ENCODE measurements at regions not wholly inside any gene's neighbourhood (a gene's known extent, or its start where the extent isn't known, plus 50 kb on each side); places are given as distances from the start of the nearest gene placed in this dataset.
A peak's percentile ranks its signal among the peaks of the same experiment; 100 is the strongest.
"Not testable (repeated sequence)": the region's sequence is repeated elsewhere in the genome, so short reads cannot be mapped to it uniquely, and the experiment has no call there.

DNA sequence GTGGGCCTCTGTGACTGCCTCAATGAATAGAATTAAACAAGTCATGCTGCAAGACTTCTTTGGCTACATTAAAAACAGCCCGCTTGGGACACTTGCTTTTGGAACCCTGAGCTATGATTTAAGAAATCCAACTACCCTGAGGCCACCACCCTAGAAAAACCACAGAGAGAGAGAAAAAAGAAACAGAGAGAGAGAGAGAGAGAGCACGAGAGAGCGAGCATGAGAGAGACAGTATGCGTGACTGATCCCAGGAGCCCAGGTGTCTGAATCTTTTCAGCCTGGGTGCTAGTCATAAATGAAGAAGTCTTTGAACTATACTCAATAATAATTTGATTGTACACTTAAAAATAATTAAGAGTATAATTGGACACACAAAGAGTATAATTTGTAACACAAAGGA, 123.1 kb upstream of the FREM1 start:
- no peak for DNase-seq (ENCODE audit: low read depth in 2 of 2)

DNA sequence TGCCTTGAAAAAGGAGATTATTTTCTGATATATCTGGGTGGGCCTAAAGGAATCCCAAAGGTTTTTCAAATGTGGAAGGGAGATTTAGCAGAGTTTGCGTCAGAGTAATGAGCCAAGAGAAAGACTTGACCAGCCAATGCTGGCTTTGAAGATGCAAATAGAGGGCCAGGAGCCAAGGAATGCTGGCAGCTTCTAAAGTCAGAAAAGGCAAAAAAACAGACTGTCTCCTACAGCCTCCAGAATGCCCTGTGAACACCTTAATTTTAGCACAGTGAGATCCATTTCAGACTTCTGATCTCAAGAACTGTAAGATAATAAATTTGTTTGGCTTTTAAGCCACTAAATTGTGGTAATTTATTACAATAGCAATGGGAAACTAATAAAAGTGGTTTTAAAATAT, 122.6 kb upstream of the FREM1 start:
- DNase-seq (ENCODE audit: low read depth in 2 of 2), result no peak

GRCh38 chr9:15021146-15021545, 110.9 kb upstream of the FREM1 start:
- no peak for DNase-seq (ENCODE audit: low read depth in 2 of 2)

GRCh38 chr9:15018096-15018637, 107.9 kb upstream of the FREM1 start:
- DNase-seq (ENCODE audit: low read depth in 2 of 2), result no peak

- DNase-seq (ENCODE audit: low read depth in 2 of 2), result no peak
These were observed 100.4 kb upstream of the FREM1 start for GRCh38 chr9:15010581-15010980.

DNA sequence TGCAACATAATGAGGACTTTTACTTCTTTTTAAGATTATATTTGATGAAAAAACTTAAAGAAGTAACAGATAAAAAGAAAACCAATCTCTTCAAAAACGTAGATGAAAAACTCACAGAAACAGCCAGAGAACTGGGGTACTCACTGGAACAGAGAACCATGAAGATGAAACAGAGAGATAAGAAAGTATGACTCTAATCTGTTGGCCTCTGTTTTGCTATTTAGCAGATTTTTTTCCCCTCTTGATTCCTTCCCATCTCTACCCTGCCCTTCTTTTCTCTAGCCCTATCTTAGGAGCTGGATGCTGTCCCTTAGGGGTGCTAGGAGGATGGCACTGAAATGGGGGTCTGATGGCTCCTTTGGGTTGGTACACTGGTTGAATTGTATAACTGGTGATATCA, 97.5 kb upstream of the FREM1 start:
- no peak for DNase-seq (ENCODE audit: low read depth in 2 of 2)

- no peak for DNase-seq (ENCODE audit: low read depth in 2 of 2)
These were observed 84.5 kb upstream of the FREM1 start for GRCh38 chr9:14994738-14995137.

- no peak for DNase-seq (ENCODE audit: low read depth in 2 of 2)
These were observed 83.8 kb upstream of the FREM1 start for GRCh38 chr9:14993901-14994554.

GRCh38 chr9:14993061-14993800, 83.0 kb upstream of the FREM1 start:
- peak; percentile 70 to 75 for DNase-seq (ENCODE audit: low read depth in 2 of 2)

DNA sequence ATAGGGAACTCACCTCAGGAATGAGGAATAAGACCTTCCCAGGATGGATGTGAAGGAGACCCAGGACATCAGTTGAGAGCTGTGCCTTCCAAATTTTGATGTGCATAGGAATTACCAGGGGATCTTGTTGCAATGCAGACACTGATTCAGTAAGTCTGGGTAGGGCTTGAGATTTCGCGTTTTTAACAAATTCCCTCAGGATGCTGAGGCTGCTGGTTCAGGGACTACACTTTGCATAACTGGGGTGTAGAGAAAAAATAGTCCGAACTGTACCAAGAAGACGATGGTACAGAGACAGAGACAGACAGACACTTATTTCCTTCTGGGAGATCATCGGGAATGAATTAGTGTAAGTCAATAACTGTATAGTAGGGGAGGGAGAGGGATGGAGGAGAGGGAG, 82.3 kb upstream of the FREM1 start:
- no peak for DNase-seq (ENCODE audit: low read depth in 2 of 2)

- no peak for DNase-seq (ENCODE audit: low read depth in 2 of 2)
These were observed 81.9 kb upstream of the FREM1 start for GRCh38 chr9:14992081-14992480.

GRCh38 chr9:14990647-14991046, 80.4 kb upstream of the FREM1 start:
- not testable (repeated sequence) for DNase-seq (ENCODE audit: low read depth in 2 of 2)

DNA sequence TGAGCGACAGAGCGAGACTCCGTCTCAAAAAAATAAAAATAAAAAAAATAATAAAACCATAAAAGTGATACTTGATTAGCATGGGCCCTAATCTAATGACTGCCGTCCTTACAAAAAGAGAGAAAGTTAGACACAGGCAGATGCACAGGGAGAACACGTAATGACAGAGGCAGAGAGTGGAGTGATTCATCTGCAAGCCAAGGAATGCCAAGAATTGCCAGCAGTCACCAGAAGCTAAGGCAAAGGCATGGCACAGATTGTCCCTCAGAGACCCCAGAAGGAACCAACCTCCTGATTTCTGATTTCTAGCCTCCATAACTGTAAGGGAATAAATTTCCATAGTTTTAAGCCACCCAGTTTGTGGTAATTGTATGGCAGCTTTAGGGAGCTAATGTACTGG, 79.6 kb upstream of the FREM1 start:
- no peak for DNase-seq (ENCODE audit: low read depth in 2 of 2)

DNA sequence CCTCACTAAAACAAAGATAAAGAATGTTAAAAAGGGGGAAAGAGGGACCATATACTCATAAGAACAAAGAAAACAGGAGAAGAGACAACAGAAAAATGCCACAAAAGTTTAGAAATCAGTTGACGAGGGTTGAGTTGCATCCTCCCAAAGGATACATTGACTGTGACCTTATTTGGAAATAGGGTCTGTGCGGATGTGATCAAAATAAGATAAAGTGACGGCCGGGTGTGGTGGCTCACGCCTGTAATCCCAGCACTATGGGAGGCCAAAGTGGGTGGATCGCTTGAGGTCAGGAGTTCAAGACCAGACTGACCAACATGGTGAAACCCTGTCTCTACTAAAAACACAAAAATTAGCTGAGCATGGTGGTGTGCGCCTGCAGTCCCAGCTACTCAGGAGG, 79.1 kb upstream of the FREM1 start:
- not testable (repeated sequence) for DNase-seq (ENCODE audit: low read depth in 2 of 2)

DNA sequence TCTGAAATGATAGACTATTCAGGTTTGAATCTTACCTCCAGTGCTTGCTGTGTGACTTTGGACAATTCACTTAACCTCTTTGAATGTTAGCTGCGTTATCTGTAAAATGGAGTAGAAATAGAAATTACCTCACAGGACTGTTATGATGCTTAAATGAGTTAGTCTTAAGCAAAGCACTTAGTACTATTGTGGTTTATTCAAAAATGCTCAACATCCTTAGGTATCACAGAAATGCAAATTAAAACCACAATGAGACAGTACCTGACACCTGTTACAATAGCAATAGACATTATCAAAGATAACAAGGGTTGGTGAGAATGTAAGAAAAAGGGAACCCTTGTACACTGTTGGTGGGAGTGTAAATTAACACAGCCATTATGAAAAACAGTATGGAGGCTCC, 77.6 kb upstream of the FREM1 start:
- no peak for DNase-seq (ENCODE audit: low read depth in 2 of 2)

- no peak for DNase-seq (ENCODE audit: low read depth in 2 of 2)
These were observed 75.2 kb upstream of the FREM1 start for GRCh38 chr9:14985419-14985818.

DNA sequence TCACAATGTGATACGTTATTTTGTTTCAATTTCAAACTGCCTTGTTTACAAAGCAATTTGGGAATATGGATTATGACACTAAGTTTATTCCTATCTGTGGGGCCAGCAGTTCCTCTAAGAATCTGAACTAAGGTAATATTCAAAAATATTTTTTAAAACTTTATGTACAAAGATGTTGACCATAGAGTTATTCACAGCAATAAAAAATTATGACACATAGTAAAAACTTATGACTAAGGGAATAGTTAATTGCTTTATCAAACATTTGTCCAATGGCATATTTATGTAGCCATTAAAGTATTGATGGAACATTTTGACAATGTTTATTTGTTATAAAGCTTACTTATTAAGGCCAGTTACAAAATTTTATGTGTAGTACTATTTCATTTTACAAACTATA, 73.4 kb upstream of the FREM1 start:
- no peak for DNase-seq (ENCODE audit: low read depth in 2 of 2)

- DNase-seq (ENCODE audit: low read depth in 2 of 2), result no peak
These were observed 71.2 kb upstream of the FREM1 start for GRCh38 chr9:14981291-14981950.

- DNase-seq (ENCODE audit: low read depth in 2 of 2), result no peak
These were observed 68.1 kb upstream of the FREM1 start for GRCh38 chr9:14978022-14979000.

DNA sequence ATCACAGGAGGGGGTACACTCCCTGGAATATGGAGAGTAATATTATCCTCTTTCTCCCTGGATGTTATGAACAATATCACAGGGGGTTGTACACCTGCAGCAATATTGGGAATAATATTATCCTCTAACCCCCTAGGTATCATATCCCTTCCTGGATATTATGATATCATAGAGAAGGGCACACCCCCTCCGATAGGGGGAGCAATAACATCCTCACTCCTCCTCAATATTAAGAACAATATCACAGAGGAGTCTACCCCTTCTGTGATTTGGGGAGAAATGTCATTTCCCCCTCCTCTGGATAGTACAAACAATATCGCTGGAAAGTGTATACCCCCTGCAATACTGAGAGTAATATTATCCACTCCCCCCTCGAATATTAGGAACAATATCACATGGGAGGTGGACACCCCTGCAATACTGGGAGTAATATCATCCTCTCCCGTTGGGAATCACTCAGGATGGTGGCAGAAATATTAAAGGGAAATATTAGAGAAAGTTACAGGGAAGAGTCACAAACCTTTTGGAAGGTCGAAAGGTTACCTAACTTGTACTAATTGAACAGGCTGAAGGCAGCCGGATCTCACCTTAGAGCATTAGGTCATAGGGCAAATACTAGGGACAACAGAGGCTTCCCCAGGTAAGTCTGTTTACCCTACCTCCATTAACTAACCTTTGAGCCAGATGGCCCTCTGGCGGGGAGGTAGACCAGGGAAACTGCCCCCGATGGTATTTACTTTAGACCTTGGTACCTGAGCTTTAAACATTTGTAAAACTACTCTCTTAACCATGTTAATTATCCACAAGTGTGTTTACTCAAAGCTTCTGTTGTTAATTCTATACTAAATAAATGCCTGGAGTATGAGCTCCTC, 57.5 kb upstream of the FREM1 start:
- no peak for DNase-seq (ENCODE audit: low read depth in 2 of 2)
